NB4 (cell line): ENCODE measurements at regions not wholly inside any gene's neighbourhood (a gene's known extent, or its start where the extent isn't known, plus 50 kb on each side); places are given as distances from the start of the nearest gene placed in this dataset.

Source experiments
- DNase-seq: peaks from one replicate; pipeline ENCODE4 v3.0.0; 2010; ENCODE audit warnings: low read depth
- H3K4me3 ChIP-seq: one replicate; pipeline ENCODE4 v1.5.1; 2011; ENCODE audit warnings: mild to moderate bottlenecking, low read depth, low read length, moderate library complexity
- MYC ChIP-seq: IDR thresholded peaks from 2 replicates; pipeline ENCODE4 v1.6.1; 2011; ENCODE audit warnings: low read depth, low read length
- POLR2A ChIP-seq: IDR thresholded peaks from 2 replicates; pipeline ENCODE4 v1.6.1; 2011; ENCODE audit warnings: mild to moderate bottlenecking; ENCODE audit not compliant: insufficient read length; ENCODE audit errors: extremely low read depth
- TF ChIP-seq, protein P1 (sequence below): IDR thresholded peaks from 2 replicates; pipeline ENCODE4 v1.6.1; 2011; ENCODE audit warnings: low read depth, low read length
- TF ChIP-seq, protein P2 (sequence below): IDR thresholded peaks from one replicate; pipeline ENCODE4 v1.5.1; 2012; ENCODE audit warnings: low read depth, low read length

DNA sequence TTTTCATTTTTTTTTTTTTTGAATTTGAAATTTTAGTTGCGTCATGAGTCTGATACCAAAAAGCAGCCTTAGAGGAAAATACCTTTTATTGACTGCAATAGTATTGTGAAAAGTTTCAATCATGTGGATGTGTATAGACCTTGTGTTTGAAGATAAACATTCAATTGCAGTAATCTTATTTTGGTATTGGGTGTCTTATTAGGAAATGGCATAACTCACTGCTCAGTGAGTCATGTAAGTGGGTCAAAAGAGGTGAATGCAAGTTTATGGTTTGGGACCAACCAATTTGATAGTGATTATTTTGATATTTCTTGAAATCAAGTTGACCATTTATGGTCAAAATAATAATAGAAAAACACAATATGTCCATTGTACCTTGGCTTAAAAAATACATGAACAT, 627.8 kb upstream of the SLIT2 start:
- DNase-seq = no peak
- no peak overlapping the region for H3K4me3 ChIP-seq
- no peak for TF ChIP-seq MYC
- TF ChIP-seq, protein P1, sequence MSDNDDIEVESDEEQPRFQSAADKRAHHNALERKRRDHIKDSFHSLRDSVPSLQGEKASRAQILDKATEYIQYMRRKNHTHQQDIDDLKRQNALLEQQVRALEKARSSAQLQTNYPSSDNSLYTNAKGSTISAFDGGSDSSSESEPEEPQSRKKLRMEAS = no peak
- TF ChIP-seq, protein P2, sequence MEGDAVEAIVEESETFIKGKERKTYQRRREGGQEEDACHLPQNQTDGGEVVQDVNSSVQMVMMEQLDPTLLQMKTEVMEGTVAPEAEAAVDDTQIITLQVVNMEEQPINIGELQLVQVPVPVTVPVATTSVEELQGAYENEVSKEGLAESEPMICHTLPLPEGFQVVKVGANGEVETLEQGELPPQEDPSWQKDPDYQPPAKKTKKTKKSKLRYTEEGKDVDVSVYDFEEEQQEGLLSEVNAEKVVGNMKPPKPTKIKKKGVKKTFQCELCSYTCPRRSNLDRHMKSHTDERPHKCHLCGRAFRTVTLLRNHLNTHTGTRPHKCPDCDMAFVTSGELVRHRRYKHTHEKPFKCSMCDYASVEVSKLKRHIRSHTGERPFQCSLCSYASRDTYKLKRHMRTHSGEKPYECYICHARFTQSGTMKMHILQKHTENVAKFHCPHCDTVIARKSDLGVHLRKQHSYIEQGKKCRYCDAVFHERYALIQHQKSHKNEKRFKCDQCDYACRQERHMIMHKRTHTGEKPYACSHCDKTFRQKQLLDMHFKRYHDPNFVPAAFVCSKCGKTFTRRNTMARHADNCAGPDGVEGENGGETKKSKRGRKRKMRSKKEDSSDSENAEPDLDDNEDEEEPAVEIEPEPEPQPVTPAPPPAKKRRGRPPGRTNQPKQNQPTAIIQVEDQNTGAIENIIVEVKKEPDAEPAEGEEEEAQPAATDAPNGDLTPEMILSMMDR = no peak
- TF ChIP-seq POLR2A = no peak

DNA sequence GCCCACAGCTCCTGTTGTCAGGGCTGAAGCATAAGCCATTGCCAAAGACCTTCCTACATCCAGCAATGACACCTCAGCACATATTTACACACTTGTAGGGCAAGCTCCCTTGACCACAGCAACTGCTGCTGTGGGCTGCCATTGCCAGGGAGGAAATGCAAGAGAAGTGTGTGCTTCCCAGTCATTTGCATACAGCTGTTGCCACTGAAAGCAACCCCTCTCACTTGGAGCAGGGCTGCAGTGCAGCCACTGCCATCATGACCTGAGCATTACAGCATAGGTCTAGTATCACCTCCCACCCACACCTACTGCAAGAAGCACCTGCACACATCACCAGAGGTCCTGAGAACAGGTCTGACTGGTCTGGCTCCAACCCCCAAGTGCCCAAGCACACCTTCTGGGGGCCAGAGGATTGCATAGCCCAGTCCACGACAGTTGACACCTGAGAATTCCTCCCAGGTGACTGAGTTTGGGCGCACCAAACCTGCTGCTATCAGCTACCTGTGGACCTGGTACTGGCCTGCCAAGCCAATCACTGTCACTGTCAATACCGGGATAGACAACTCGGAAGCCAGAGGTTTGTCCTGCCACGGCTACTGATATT, 636.5 kb upstream of the SLIT2 start:
- DNase-seq = no peak
- H3K4me3 ChIP-seq = no peak overlapping the region
- TF ChIP-seq, protein P2 = no peak
- TF ChIP-seq MYC (no peak), POLR2A (no peak)
- TF ChIP-seq, protein P1 = no peak

DNA sequence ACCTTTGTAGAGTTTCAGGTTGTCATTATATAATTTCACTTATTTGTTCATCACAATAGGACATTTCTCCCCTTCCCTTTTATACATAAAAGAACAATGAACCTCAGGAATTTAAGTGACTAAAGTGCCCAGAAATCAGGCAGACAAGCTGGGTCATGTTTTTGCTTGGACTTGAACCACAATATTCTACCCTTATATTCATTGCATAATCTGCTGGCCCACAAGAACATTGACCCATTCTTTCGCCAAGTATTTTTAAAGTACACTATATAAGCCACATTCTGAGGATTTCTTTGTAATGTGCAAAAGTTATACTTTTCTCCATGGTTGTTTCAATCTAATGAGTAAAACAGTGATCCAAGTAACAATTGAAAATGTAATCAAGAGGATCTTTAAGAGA, 637.5 kb upstream of the SLIT2 start:
- H3K4me3 ChIP-seq = no peak overlapping the region
- DNase-seq = no peak
- no peak for TF ChIP-seq POLR2A
- TF ChIP-seq, protein P2 = no peak
- TF ChIP-seq, protein P1 = no peak
- TF ChIP-seq MYC = no peak

DNA sequence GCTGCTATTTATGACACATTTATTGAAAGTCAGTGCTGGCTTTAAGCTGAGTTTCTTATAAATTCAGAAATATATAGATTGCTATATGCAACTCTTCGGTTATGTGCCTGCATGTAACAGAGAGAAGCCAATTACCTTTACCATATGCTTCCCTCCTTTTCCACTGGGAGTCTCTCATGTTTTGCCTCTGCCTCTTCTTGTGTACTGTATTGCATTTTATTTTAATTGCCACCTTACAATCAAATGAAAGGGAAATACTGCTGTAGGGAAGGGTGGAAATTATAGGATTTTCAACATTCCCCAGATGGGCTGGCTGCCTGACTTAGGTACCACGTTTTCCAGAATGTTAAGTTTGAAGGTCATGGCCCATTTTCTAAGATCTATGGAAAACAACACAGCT, 655.4 kb upstream of the SLIT2 start:
- DNase-seq = no peak
- TF ChIP-seq, protein P2 = no peak
- TF ChIP-seq, protein P1 = no peak
- TF ChIP-seq MYC (no peak), POLR2A (no peak)
- H3K4me3 ChIP-seq = no peak overlapping the region

DNA sequence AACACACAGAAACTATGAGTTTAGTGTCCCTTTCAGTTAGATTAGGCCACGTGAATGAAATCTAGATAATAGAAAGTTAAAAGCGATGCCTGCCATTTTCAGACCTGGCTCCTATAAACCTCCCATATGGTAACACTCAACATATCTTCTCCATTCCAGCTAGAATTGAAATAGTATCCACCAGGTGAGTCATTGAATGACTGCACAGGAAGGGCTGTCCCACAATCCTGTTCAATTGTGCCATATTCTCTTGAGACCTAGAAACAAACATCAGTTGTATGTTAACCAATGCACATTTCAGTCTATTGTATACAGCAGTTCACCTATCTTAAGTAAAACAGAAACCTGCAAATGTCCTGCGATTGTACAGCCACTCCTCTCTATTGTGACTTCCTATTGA, 659.3 kb upstream of the SLIT2 start:
- no peak for TF ChIP-seq MYC
- no peak for TF ChIP-seq POLR2A
- TF ChIP-seq, protein P2 = no peak
- TF ChIP-seq, protein P1 = no peak
- DNase-seq = no peak
- no peak overlapping the region for H3K4me3 ChIP-seq

DNA sequence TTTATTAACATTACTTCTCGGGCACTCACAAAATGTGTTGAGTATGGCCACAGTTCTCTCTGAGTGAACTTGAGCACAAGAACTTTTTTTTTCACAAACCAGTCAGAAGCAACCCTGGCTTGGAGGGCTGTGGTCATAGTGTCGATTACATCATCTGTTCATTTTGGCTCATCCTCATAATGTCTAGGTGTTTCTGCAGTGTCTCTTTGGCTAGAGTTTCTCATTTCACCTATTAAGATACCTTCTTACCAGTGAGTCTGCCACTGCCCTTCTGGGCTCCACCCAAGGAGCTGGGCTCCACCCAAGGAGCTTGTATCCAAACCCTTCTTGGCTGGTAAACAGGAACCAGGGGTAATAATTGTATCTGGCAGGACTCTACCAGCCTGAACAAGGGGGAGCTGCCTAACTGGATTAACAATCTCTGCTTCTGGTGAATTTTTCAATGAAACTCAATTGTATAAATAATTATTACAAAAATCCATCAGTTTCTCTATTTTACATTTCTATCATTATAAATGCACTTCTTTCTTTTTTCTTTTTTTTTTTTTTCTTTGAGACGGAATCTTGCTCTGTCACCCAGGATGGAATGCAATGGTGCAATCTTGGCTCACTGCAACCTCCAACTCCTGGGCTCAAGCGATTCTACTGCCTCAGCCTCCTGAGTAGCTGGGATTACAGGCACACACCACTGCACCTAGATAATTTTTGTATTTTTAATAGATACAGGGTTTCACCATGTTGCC, 667.7 kb upstream of the SLIT2 start:
- no peak for TF ChIP-seq POLR2A
- TF ChIP-seq MYC = no peak
- TF ChIP-seq, protein P2 = no peak
- TF ChIP-seq, protein P1 = no peak
- no peak overlapping the region for H3K4me3 ChIP-seq
- no peak for DNase-seq
